ENCODE measurements at regions not wholly inside any gene's neighbourhood (a gene's known extent, or its start where the extent isn't known, plus 50 kb on each side); places are given as distances from the start of the nearest gene placed in this dataset.

GRCh38 chr12:24697769-24698168 is 251.1 kb downstream of the BCAT1 start:
- Histone ChIP-seq H4K20me1 (ENCODE audit: low read depth, low read length) (no peaks in the 10 kb centered on the region), H3K79me2 (ENCODE audit: insufficient read depth, low read length) (no peaks in the 10 kb centered on the region), H3K9me2 (replicated peaks; ENCODE audit: insufficient read depth, low read length) (no peaks in the 10 kb centered on the region), H3K9ac (ENCODE audit: low read length) (no peak overlapping the region), H3K4me3 (ENCODE audit: insufficient read depth, low read length, poor library complexity, severe bottlenecking) (no peak overlapping the region), H3K4me2 (ENCODE audit: low read depth, low read length, poor library complexity, severe bottlenecking) (no peak overlapping the region), H3K27me3 (ENCODE audit: low read length) (no peaks in the 10 kb centered on the region), H3K36me3 (ENCODE audit: low read length) (no peaks in the 10 kb centered on the region), H2AFZ (ENCODE audit: low read depth, low read length, severe bottlenecking) (no peak overlapping the region), H3F3A (ENCODE audit: insufficient read depth) (no peaks in the 10 kb centered on the region), H3K27ac (ENCODE audit: low read depth, low read length) (no peak overlapping the region), H3K9me3 (ENCODE audit: insufficient read depth, low read length) (no peaks in the 10 kb centered on the region)
- TF ChIP-seq CTCF (IDR thresholded peaks at IDR 0.05; ENCODE audit: insufficient read depth, low read length, poor library complexity, severe bottlenecking) (no peak), EZH2phosphoT487 (conservative IDR thresholded peaks at IDR 0.05; ENCODE audit: low read length) (no peak)

- Histone ChIP-seq H2AFZ (ENCODE audit: low read depth, low read length, severe bottlenecking) (no peak overlapping the region), H3K9me3 (ENCODE audit: insufficient read depth, low read length) (no peaks in the 10 kb centered on the region), H4K20me1 (ENCODE audit: low read depth, low read length) (no peaks in the 10 kb centered on the region), H3K4me3 (ENCODE audit: insufficient read depth, low read length, poor library complexity, severe bottlenecking) (no peak overlapping the region), H3K79me2 (ENCODE audit: insufficient read depth, low read length) (no peaks in the 10 kb centered on the region), H3K27me3 (ENCODE audit: low read length) (no peaks in the 10 kb centered on the region), H3K9ac (ENCODE audit: low read length) (no peak overlapping the region), H3K9me2 (replicated peaks; ENCODE audit: insufficient read depth, low read length) (no peaks in the 10 kb centered on the region), H3K4me2 (ENCODE audit: low read depth, low read length, poor library complexity, severe bottlenecking) (no peak overlapping the region), H3F3A (ENCODE audit: insufficient read depth) (no peaks in the 10 kb centered on the region), H3K36me3 (ENCODE audit: low read length) (no peaks in the 10 kb centered on the region), H3K27ac (ENCODE audit: low read depth, low read length) (no peak overlapping the region)
- no peak for TF ChIP-seq EZH2phosphoT487 (conservative IDR thresholded peaks at IDR 0.05; ENCODE audit: low read length)
- TF ChIP-seq CTCF (IDR thresholded peaks at IDR 0.05; ENCODE audit: insufficient read depth, low read length, poor library complexity, severe bottlenecking): no peak
Observed at GRCh38 chr12:24697295-24697694, 251.6 kb downstream of the BCAT1 start.

GRCh38 chr12:24696800-24697199 is 252.1 kb downstream of the BCAT1 start:
- H3K9me2 ChIP-seq (replicated peaks; ENCODE audit: insufficient read depth, low read length): no peaks in the 10 kb centered on the region
- no peaks in the 10 kb centered on the region for H3K27me3 ChIP-seq (ENCODE audit: low read length)
- no peak overlapping the region for H2AFZ ChIP-seq (ENCODE audit: low read depth, low read length, severe bottlenecking)
- no peak for TF ChIP-seq EZH2phosphoT487 (conservative IDR thresholded peaks at IDR 0.05; ENCODE audit: low read length)
- no peak for TF ChIP-seq CTCF (IDR thresholded peaks at IDR 0.05; ENCODE audit: insufficient read depth, low read length, poor library complexity, severe bottlenecking)
- H3K4me3 ChIP-seq (ENCODE audit: insufficient read depth, low read length, poor library complexity, severe bottlenecking): no peak overlapping the region
- H3F3A ChIP-seq (ENCODE audit: insufficient read depth): no peaks in the 10 kb centered on the region
- no peaks in the 10 kb centered on the region for H3K9me3 ChIP-seq (ENCODE audit: insufficient read depth, low read length)
- no peak overlapping the region for H3K9ac ChIP-seq (ENCODE audit: low read length)
- H3K27ac ChIP-seq (ENCODE audit: low read depth, low read length): no peak overlapping the region
- H3K36me3 ChIP-seq (ENCODE audit: low read length): no peaks in the 10 kb centered on the region
- no peaks in the 10 kb centered on the region for H3K79me2 ChIP-seq (ENCODE audit: insufficient read depth, low read length)
- no peak overlapping the region for H3K4me2 ChIP-seq (ENCODE audit: low read depth, low read length, poor library complexity, severe bottlenecking)
- H4K20me1 ChIP-seq (ENCODE audit: low read depth, low read length): no peaks in the 10 kb centered on the region
